Adrenal gland (tissue), 5 donors: ENCODE measurements at regions not wholly inside any gene's neighbourhood (a gene's known extent, or its start where the extent isn't known, plus 50 kb on each side); places are given as distances from the start of the nearest gene placed in this dataset.

Experiments used
- POLR2A ChIP-seq, 2 donors: fragments of 450-650 bp; IDR thresholded peaks; one replicate each; pipeline ENCODE4 v1.6.1; 2017; ENCODE audit warnings: antibody characterized with exemption in 2 of 2, mild to moderate bottlenecking in 2 of 2, moderate library complexity in 1 of 2
- TF ChIP-seq, protein P1 (sequence below), 6 experiments: fragments of 450-650 bp in 4 of 6; fragments of 200-600 bp in 2 of 6; sonication (generic) in 1 of 6; IDR thresholded peaks; 1 replicate in 5 of 6; 2 replicates in 1 of 6; pipeline versions ENCODE4 v1.5.1 to v1.8.0; 2016 to 2021; ENCODE audit warnings: antibody characterized with exemption in 6 of 6, mild to moderate bottlenecking in 2 of 6, moderate library complexity in 1 of 6
- donor health status: DM: no; HTN: no; CAD: no.

DNA sequence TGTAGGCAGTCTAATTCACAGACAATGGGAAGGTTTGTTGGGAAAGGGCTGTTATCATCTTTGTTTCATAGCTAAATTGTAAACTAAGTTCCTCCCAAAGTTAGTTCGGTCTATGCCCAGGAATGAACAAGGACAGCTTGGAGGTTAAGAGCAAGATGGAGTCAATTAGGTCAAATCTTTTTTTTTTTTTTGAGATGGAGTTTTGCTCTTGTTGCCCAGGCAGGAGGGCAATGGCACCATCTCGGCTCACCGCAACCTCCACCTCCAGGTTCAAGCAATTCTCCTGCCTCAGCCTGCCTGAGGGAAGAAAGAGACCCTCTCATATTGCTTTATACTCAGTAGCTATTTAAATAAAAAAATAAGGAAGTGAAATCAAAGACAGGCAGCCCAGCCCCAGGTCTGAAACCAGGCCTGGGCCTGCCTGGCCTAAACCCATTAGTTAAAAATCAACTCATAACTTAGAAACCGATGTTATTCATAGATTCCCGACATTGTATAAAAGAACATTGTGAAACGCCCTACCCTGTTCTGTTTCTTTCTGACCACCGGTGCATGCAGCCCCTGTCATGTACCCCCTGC lies 297.4 kb upstream of the SGCG start:
- TF ChIP-seq, protein P1, sequence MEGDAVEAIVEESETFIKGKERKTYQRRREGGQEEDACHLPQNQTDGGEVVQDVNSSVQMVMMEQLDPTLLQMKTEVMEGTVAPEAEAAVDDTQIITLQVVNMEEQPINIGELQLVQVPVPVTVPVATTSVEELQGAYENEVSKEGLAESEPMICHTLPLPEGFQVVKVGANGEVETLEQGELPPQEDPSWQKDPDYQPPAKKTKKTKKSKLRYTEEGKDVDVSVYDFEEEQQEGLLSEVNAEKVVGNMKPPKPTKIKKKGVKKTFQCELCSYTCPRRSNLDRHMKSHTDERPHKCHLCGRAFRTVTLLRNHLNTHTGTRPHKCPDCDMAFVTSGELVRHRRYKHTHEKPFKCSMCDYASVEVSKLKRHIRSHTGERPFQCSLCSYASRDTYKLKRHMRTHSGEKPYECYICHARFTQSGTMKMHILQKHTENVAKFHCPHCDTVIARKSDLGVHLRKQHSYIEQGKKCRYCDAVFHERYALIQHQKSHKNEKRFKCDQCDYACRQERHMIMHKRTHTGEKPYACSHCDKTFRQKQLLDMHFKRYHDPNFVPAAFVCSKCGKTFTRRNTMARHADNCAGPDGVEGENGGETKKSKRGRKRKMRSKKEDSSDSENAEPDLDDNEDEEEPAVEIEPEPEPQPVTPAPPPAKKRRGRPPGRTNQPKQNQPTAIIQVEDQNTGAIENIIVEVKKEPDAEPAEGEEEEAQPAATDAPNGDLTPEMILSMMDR (IDR thresholded peaks at IDR 0.05) = no peak
- no peak for TF ChIP-seq POLR2A (IDR thresholded peaks at IDR 0.05)
